A549 (cell line): ENCODE measurements at regions not wholly inside any gene's neighbourhood (a gene's known extent, or its start where the extent isn't known, plus 50 kb on each side); places are given as distances from the start of the nearest gene placed in this dataset.

Experiments
- CBX8 ChIP-seq: fragments of 200-600 bp; sonication (generic); IDR thresholded peaks from 2 replicates; pipeline ENCODE4 v1.6.1; 2016
- CHD4 ChIP-seq: fragments of 200-600 bp; sonication (generic); IDR thresholded peaks from 2 replicates; pipeline ENCODE4 v1.6.1; 2016; ENCODE audit warnings: antibody characterized with exemption, mild to moderate bottlenecking, borderline replicate concordance
- CTCF ChIP-seq: fragments of >200 bp; sonication (Bioruptor Twin); formaldehyde crosslinking; IDR thresholded peaks from 3 replicates; pipeline ENCODE4 v1.5.1; 2016
- E2F6 ChIP-seq: IDR thresholded peaks from 2 replicates; pipeline ENCODE4 v1.6.1; 2012; ENCODE audit warnings: low read depth, borderline replicate concordance
- JUN ChIP-seq, 2 experiments: fragments of >200 bp; sonication (Bioruptor Twin); formaldehyde crosslinking; IDR thresholded peaks; 2 replicates in 1 of 2; 3 replicates in 1 of 2; pipeline ENCODE4 v1.6.1; 2016 to 2017
- PHF8 ChIP-seq: fragments of 200-600 bp; sonication (generic); IDR thresholded peaks from 2 replicates; pipeline ENCODE4 v1.6.1; 2016; ENCODE audit warnings: low read depth, mild to moderate bottlenecking, antibody characterized with exemption, moderate library complexity, borderline replicate concordance
- POLR2A ChIP-seq: IDR thresholded peaks from 2 replicates; pipeline ENCODE4 v1.6.1; 2012; ENCODE audit warnings: mild to moderate bottlenecking, low read length
- RAD21 ChIP-seq, 2 experiments: fragments of >200 bp in 1 of 2; sonication (Bioruptor Twin) in 1 of 2; formaldehyde crosslinking in 1 of 2; IDR thresholded peaks in 1 of 2; conservative IDR thresholded peaks in 1 of 2; 2 replicates in 1 of 2; 3 replicates in 1 of 2; pipeline ENCODE4 v1.6.1; 2012 to 2018; ENCODE audit warnings: inconsistent platforms in 1 of 2
- RNF2 ChIP-seq: fragments of 200-600 bp; sonication (generic); IDR thresholded peaks from 2 replicates; pipeline ENCODE4 v1.6.1; 2016; ENCODE audit warnings: low read depth, mild to moderate bottlenecking, antibody characterized with exemption, moderate library complexity, borderline replicate concordance

GRCh38 chr12:5102261-5102789 lies 58.6 kb downstream of the KCNA5 start:
- no peak for TF ChIP-seq CTCF
- no peak for TF ChIP-seq RNF2
- TF ChIP-seq RAD21 (conservative IDR thresholded peaks at IDR 0.05 in 1 of 2, IDR thresholded peaks at IDR 0.05 in 1 of 2) = no peak
- TF ChIP-seq POLR2A = no peak
- TF ChIP-seq PHF8 = no peak
- no peak for TF ChIP-seq CHD4
- TF ChIP-seq JUN (IDR thresholded peaks at IDR 0.05) = no peak
- TF ChIP-seq E2F6 = no peak
- no peak for TF ChIP-seq CBX8
